Stomach (tissue), 8 donors: ENCODE measurements at regions not wholly inside any gene's neighbourhood (a gene's known extent, or its start where the extent isn't known, plus 50 kb on each side); places are given as distances from the start of the nearest gene placed in this dataset.

Source experiments
- DNase-seq, 2 donors: peaks; one replicate each; pipeline versions ENCODE4 v3.0.0 to v3.0.0-alpha.2; 2013 to 2019
- H3K27ac ChIP-seq, 5 donors: fragments of 200-600 bp in 4 of 5; sonication (generic) in 4 of 5; one replicate each; pipeline ENCODE4 v1.5.1; 2013 to 2019; ENCODE audit warnings: mild to moderate bottlenecking in 1 of 5, moderate library complexity in 1 of 5
- H3K27me3 ChIP-seq, 3 donors: fragments of 200-600 bp; sonication (generic); one replicate each; pipeline ENCODE4 v1.5.1; 2017 to 2019; ENCODE audit warnings: mixed run types in 1 of 3
- H3K36me3 ChIP-seq, 4 donors: fragments of 200-600 bp; sonication (generic); 1 replicate in 3 of 4; 2 replicates in 1 of 4; pipeline ENCODE4 v1.5.1; 2016 to 2019
- H3K4me1 ChIP-seq, 4 donors: fragments of 200-600 bp; sonication (generic); one replicate each; pipeline ENCODE4 v1.5.1; 2016 to 2019
- H3K4me3 ChIP-seq, 4 donors: fragments of 200-600 bp; sonication (generic) in 3 of 4; one replicate each; pipeline ENCODE4 v1.5.1; 2016 to 2019; ENCODE audit warnings: mild to moderate bottlenecking in 1 of 4
- H3K9me3 ChIP-seq, 4 donors: fragments of 200-600 bp; sonication (generic); one replicate each; pipeline ENCODE4 v1.5.1; 2016 to 2019
- EP300 ChIP-seq: sonication (generic); formaldehyde crosslinking; IDR thresholded peaks from one replicate; pipeline ENCODE4 v1.6.1; 2017; ENCODE audit warnings: antibody characterized with exemption
- POLR2A ChIP-seq, 4 donors: fragments of 450-650 bp; IDR thresholded peaks; one replicate each; pipeline ENCODE4 v1.6.1; 2016; ENCODE audit warnings: antibody characterized with exemption in 4 of 4, control low read depth in 2 of 4, mild to moderate bottlenecking in 1 of 4, moderate library complexity in 1 of 4
- POLR2AphosphoS5 ChIP-seq, 3 donors: sonication (generic); formaldehyde crosslinking; IDR thresholded peaks; one replicate each; pipeline ENCODE4 v1.6.1; 2016; ENCODE audit warnings: antibody characterized with exemption in 3 of 3
- WGBS, 5 donors: extraction: QIAGEN DNeasy Blood & Tissue Kit in 3 of 5; methylation state at CpG; one replicate each; pipeline versions ENCODE4 v1.1.5 to v1.1.7; 2013 to 2018; 5-methylcytosine and 5-hydroxymethylcytosine counted together
- intact Hi-C: fragments of 100-400 bp; cut with DNase I; formaldehyde crosslinking; loops from one replicate; pipeline ENCODE4 v1.15.1; 2023; ENCODE audit warnings: low total_unique reads
- TF ChIP-seq, protein P1 (sequence below), 7 experiments: fragments of 450-650 bp in 4 of 7; fragments of 200-600 bp in 3 of 7; sonication (generic) in 3 of 7; IDR thresholded peaks; one replicate each; pipeline ENCODE4 v1.5.1; 2016 to 2019; ENCODE audit warnings: antibody characterized with exemption in 7 of 7, control low read depth in 2 of 7, mild to moderate bottlenecking in 1 of 7
- donor health status: healthy with polysubstance abuse.
- donor health status: Bipolar disorder and iron deficiency.
- donor health status: healthy.

DNA sequence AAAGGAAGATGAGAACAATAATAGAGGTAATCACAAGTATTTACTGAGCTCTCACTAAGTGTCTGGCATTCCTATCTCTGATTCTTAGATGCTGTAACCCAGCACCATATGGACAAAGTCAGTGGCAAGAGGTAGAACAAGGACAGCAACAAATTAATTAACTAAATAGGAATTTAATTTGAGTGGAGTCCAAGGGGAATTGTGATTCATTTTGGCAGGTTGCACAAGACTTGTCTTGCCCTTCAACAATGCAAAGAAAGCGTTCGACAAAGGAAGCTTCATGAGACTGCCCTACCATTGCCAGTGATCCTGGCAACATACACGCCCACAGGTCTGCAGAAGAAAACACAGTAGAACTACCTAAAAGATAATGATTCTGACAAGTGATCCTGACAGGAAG lies 221.6 kb downstream of the RBM43 start:
- Histone ChIP-seq H3K4me1 (no peaks in the 10 kb centered on the region), H3K4me3 (no peak overlapping the region), H3K36me3 (no peaks in the 10 kb centered on the region), H3K27ac (no peak overlapping the region), H3K27me3 (no peaks in the 10 kb centered on the region), H3K9me3 (no peaks in the 10 kb centered on the region)
- 72 to 76% (median 74%) methylated on average over 3 of the region's 3 CpGs for WGBS, 5 donors
- TF ChIP-seq EP300 (no peak), POLR2A (IDR thresholded peaks at IDR 0.05) (no peak), POLR2AphosphoS5 (IDR thresholded peaks at IDR 0.05) (no peak)
- TF ChIP-seq, protein P1, sequence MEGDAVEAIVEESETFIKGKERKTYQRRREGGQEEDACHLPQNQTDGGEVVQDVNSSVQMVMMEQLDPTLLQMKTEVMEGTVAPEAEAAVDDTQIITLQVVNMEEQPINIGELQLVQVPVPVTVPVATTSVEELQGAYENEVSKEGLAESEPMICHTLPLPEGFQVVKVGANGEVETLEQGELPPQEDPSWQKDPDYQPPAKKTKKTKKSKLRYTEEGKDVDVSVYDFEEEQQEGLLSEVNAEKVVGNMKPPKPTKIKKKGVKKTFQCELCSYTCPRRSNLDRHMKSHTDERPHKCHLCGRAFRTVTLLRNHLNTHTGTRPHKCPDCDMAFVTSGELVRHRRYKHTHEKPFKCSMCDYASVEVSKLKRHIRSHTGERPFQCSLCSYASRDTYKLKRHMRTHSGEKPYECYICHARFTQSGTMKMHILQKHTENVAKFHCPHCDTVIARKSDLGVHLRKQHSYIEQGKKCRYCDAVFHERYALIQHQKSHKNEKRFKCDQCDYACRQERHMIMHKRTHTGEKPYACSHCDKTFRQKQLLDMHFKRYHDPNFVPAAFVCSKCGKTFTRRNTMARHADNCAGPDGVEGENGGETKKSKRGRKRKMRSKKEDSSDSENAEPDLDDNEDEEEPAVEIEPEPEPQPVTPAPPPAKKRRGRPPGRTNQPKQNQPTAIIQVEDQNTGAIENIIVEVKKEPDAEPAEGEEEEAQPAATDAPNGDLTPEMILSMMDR (IDR thresholded peaks at IDR 0.05): no peak
- intact Hi-C loops: no loop called here
- no peak for DNase-seq

DNA sequence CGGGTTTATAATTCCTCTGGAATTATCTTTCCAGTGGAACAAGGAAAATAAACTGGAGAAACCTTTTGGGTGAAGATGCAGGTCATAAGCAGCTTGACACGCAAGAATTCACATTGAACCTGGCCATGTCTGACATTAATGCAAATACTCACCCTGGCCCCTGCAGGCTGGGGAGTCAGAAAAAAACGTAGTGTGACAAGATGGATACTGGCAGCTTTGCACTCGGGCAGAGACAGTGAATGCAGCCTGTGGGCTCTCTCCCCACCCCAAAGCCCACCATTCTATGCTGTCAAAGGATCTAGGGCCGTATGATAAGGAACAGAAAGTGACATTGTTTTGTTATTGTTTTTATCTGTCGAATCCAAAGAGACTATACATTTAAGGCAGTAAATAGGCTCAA lies 223.1 kb downstream of the RBM43 start:
- no peak for DNase-seq
- H3K4me3 ChIP-seq: no peak overlapping the region
- H3K27me3 ChIP-seq: no peaks in the 10 kb centered on the region
- H3K36me3 ChIP-seq: no peaks in the 10 kb centered on the region
- 68 to 81% (median 70%) methylated on average over 6 of the region's 6 CpGs for WGBS, 5 donors
- intact Hi-C loops: no loop called here
- peaks cover 0 to 3% (median 0%) of the 10 kb centered on the region in 4 donors for H3K4me1 ChIP-seq
- TF ChIP-seq EP300 (no peak), POLR2A (IDR thresholded peaks at IDR 0.05) (no peak), POLR2AphosphoS5 (IDR thresholded peaks at IDR 0.05) (no peak)
- TF ChIP-seq, protein P1 (IDR thresholded peaks at IDR 0.05): no peak
- H3K9me3 ChIP-seq: no peaks in the 10 kb centered on the region
- H3K27ac ChIP-seq: no peak overlapping the region

DNA sequence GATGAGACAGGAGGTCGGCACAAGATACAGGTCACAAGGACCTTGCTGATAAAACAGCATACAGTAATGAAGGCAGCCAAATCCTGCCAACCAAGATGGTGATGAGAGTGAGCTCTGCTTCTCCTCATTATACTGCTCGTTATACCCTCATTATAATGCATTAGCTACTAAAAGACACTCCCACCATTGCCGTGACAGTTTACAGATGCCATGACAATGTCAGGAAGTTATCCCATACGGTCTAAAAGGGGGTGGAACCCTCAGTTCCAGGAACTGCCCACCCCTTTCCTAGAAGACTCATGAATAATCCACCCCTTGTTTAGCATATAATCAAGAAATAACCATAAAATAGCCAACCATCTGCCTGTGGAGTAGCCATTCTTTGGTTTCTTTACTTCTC lies 224.2 kb downstream of the RBM43 start:
- DNase-seq: no peak
- intact Hi-C loops: no loop called here
- 64 to 81% (median 71%) methylated on average over 4 of the region's 4 CpGs for WGBS, 5 donors
- H3K9me3 ChIP-seq: no peaks in the 10 kb centered on the region
- H3K36me3 ChIP-seq: no peaks in the 10 kb centered on the region
- no peak overlapping the region for H3K4me3 ChIP-seq
- no peaks in the 10 kb centered on the region for H3K27me3 ChIP-seq
- TF ChIP-seq POLR2A (IDR thresholded peaks at IDR 0.05) (no peak), POLR2AphosphoS5 (IDR thresholded peaks at IDR 0.05) (no peak), EP300 (no peak)
- TF ChIP-seq, protein P1 (IDR thresholded peaks at IDR 0.05): no peak
- peaks cover 0 to 5% (median 0%) of the 10 kb centered on the region in 4 donors for H3K4me1 ChIP-seq
- no peak overlapping the region for H3K27ac ChIP-seq

DNA sequence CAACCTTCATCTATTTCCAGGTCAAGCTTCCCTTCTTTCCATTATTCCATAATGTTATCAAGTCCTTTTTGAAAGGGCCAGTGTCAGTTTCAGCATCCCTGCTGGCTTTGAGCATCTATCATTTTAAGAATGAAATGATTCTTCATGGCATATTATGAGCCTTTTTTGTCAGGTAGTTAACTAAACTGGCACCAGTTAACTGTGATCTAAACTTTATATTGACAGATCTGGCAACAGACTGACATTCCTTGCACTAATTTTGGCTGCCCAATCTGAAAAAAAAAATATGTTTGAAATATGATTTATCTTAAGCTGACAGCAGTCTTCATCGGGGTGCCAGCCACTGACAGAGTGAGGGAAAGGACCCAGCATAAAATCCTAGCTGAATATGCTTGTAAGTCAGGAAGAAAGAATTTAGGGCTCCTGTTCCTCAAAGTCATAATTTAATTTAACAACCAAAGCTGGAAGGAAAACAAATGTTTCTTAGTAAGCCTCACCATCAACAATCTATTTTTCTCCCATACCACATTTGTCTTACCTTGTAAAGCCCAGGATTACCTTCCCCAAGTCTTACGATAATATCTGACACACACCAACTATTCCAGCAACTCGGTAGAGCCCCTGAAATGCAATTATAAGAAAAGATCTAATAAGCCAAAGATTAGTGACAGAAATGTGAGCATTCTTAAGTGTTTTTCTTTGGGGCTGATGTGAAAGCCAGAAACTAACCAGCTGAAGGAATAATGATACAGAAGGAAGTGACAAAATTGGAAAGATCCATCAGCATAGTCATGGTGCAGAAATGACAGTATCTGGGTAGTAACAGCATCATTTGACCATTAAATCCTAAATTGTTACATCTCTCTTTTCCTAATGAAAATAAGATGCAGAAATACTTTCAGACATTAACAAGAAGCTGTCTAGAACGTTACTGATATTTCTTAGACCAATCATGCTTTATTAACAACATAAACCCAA lies 228.1 kb downstream of the RBM43 start:
- no peaks in the 10 kb centered on the region for H3K9me3 ChIP-seq
- TF ChIP-seq, protein P1 (IDR thresholded peaks at IDR 0.05): no peak
- TF ChIP-seq POLR2A (IDR thresholded peaks at IDR 0.05): no peak
- no peak for TF ChIP-seq EP300
- TF ChIP-seq POLR2AphosphoS5 (IDR thresholded peaks at IDR 0.05): no peak
- DNase-seq: no peak
- H3K36me3 ChIP-seq: no peaks in the 10 kb centered on the region
- intact Hi-C loops: no loop called here
- 45 to 54% (median 52%) methylated on average over 4 of the region's 4 CpGs for WGBS, 5 donors
- peaks cover 0 to 5% (median 0%) of the 10 kb centered on the region in 4 donors for H3K4me1 ChIP-seq
- no peaks in the 10 kb centered on the region for H3K27me3 ChIP-seq
- no peak overlapping the region for H3K4me3 ChIP-seq
- H3K27ac ChIP-seq: no peak overlapping the region
